Progenitor cell of endocrine pancreas (in vitro differentiated cells): ENCODE measurements at regions not wholly inside any gene's neighbourhood (a gene's known extent, or its start where the extent isn't known, plus 50 kb on each side); places are given as distances from the start of the nearest gene placed in this dataset.

Experiments used
- DNase-seq: peaks from one replicate; pipeline ENCODE4 v3.0.0; 2021; ENCODE audit warnings: low spot score; ENCODE audit not compliant: unreplicated experiment
- H3K27ac Mint-ChIP-seq: 2 replicates; pipeline ENCODE4 v1.8.0; 2021; ENCODE audit warnings: mild to moderate bottlenecking, moderate library complexity, mixed read lengths
- H3K27me3 Mint-ChIP-seq: 2 replicates; pipeline ENCODE4 v1.8.0; 2021; ENCODE audit warnings: mixed read lengths
- H3K36me3 Mint-ChIP-seq: 2 replicates; pipeline ENCODE4 v1.8.0; 2022; ENCODE audit warnings: mixed read lengths; ENCODE audit not compliant: insufficient read depth
- H3K4me1 Mint-ChIP-seq: 2 replicates; pipeline ENCODE4 v1.8.0; 2021; ENCODE audit warnings: low read depth, mixed read lengths
- H3K4me3 Mint-ChIP-seq: 2 replicates; pipeline ENCODE4 v1.8.0; 2021; ENCODE audit warnings: low read depth, mild to moderate bottlenecking, moderate library complexity, mixed read lengths
- H3K9me3 Mint-ChIP-seq: 2 replicates; pipeline ENCODE4 v1.8.0; 2021; ENCODE audit warnings: low read depth, mixed read lengths
- CTCF ChIP-seq: fragments of 200-600 bp; sonication (generic); IDR thresholded peaks from one replicate; pipeline ENCODE4 v1.5.0; 2021; ENCODE audit warnings: antibody characterized with exemption, mild to moderate bottlenecking; ENCODE audit not compliant: unreplicated experiment

DNA sequence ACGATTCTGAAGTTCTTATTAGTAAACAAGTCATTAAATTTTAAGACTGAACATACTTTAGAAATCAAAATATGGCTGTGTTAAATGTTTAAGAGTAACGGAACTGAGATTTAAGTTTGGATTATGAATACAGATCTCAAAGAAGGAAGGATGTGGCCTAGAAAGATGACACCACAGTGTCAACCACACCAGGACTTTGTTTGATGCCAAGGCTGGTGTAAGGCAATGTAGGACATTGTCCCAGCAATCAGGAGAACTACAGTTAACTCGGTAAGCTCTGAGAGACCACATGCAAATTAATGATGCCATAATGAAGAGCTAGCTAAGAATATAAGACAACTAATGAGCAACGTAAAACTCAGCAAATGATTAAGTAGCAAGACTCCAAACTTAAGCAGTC lies 932.9 kb downstream of the ADGRL2 start:
- Mint-ChIP-seq H3K36me3 (no peaks in the 10 kb centered on the region), H3K4me3 (no peak overlapping the region), H3K4me1 (no peaks in the 10 kb centered on the region), H3K27me3 (no peaks in the 10 kb centered on the region), H3K9me3 (peaks cover 24% of the 10 kb centered on the region), H3K27ac (no peak overlapping the region)
- no peak for TF ChIP-seq CTCF
- DNase-seq, result no peak

DNA sequence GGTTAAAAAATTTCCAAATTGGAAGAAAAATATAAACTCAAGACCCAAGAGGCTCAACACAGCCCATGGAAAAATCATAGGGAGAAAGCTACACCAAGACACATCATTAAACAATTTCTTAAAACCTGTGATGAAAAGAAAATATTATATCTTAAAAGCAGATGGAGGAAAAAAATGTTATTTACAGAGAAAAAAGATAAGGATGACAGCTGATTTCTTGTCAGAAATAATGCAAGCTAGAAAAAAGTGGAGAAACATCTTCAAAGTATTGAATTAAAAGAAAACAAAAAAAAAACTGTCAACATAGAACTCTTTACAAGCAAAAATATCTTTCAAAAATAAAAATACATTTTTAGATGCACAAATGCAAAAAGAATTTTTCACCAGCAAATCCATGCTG lies 930.5 kb downstream of the ADGRL2 start:
- peaks cover 24% of the 10 kb centered on the region for H3K9me3 Mint-ChIP-seq
- TF ChIP-seq CTCF, result no peak
- H3K36me3 Mint-ChIP-seq, result no peaks in the 10 kb centered on the region
- H3K4me1 Mint-ChIP-seq, result no peaks in the 10 kb centered on the region
- H3K27ac Mint-ChIP-seq, result no peak overlapping the region
- no peak for DNase-seq
- H3K4me3 Mint-ChIP-seq, result no peak overlapping the region
- H3K27me3 Mint-ChIP-seq, result no peaks in the 10 kb centered on the region

DNA sequence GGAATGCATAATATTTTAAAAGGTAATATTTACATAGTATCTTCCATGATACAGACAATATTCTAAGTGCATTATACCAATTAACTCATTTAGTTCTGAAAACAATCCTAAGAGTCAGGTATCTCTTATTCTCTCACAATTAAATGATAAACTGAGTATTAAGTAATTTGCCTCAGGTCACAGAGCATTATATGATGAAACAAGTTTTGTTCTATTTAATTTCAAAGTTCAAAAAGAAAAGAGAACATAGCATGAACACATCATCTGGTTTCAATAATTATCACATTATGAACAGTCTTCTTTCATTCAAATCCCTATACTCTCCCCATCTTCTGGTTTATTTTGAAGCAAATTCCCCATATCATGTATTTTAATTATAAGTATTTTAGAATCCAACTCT lies 927.5 kb downstream of the ADGRL2 start:
- TF ChIP-seq CTCF, result no peak
- no peak overlapping the region for H3K4me3 Mint-ChIP-seq
- H3K27ac Mint-ChIP-seq, result no peak overlapping the region
- H3K27me3 Mint-ChIP-seq, result no peaks in the 10 kb centered on the region
- H3K4me1 Mint-ChIP-seq, result no peaks in the 10 kb centered on the region
- H3K36me3 Mint-ChIP-seq, result no peaks in the 10 kb centered on the region
- DNase-seq, result no peak
- H3K9me3 Mint-ChIP-seq, result peaks cover 22% of the 10 kb centered on the region

GRCh38 chr1:82724246-82724645 lies 923.5 kb downstream of the ADGRL2 start:
- Mint-ChIP-seq H3K9me3 (peaks cover 22% of the 10 kb centered on the region), H3K4me3 (no peak overlapping the region), H3K27me3 (no peaks in the 10 kb centered on the region), H3K36me3 (no peaks in the 10 kb centered on the region), H3K27ac (no peak overlapping the region), H3K4me1 (no peaks in the 10 kb centered on the region)
- DNase-seq, result no peak
- no peak for TF ChIP-seq CTCF

- Mint-ChIP-seq H3K36me3 (no peaks in the 10 kb centered on the region), H3K4me1 (no peaks in the 10 kb centered on the region), H3K27me3 (no peaks in the 10 kb centered on the region), H3K27ac (no peak overlapping the region), H3K9me3 (peaks cover 22% of the 10 kb centered on the region), H3K4me3 (no peak overlapping the region)
- TF ChIP-seq CTCF, result no peak
- DNase-seq, result no peak
These were observed 921.9 kb downstream of the ADGRL2 start for GRCh38 chr1:82722608-82723007.

- Mint-ChIP-seq H3K4me1 (no peaks in the 10 kb centered on the region), H3K4me3 (no peak overlapping the region), H3K9me3 (peaks cover 22% of the 10 kb centered on the region), H3K27ac (no peak overlapping the region), H3K27me3 (no peaks in the 10 kb centered on the region), H3K36me3 (no peaks in the 10 kb centered on the region)
- no peak for DNase-seq
- TF ChIP-seq CTCF, result no peak
These were observed 921.0 kb downstream of the ADGRL2 start for GRCh38 chr1:82721702-82722101.
